H1 (cell line): ENCODE measurements at regions not wholly inside any gene's neighbourhood (a gene's known extent, or its start where the extent isn't known, plus 50 kb on each side); places are given as distances from the start of the nearest gene placed in this dataset.

Experiments
- RXRA ChIP-seq: IDR thresholded peaks from 2 replicates; pipeline ENCODE4 v1.6.1; 2011; ENCODE audit warnings: low read depth, mild to moderate bottlenecking, low read length, moderate library complexity; ENCODE audit not compliant: insufficient read depth
- SAP30 ChIP-seq: fragments of 300-600 bp; sonication (generic); IDR thresholded peaks from 2 replicates; pipeline ENCODE4 v1.7.1; 2012; ENCODE audit warnings: low read length, moderate library complexity, mild to moderate bottlenecking, inconsistent platforms; ENCODE audit not compliant: insufficient read depth, insufficient replicate concordance
- TF ChIP-seq, protein P1 (sequence below), 3 experiments: IDR thresholded peaks; 1 replicate in 2 of 3; 2 replicates in 1 of 3; pipeline versions ENCODE4 v1.5.1 to v1.6.1; 2011; ENCODE audit warnings: low read length in 3 of 3, mild to moderate bottlenecking in 3 of 3, inconsistent platforms in 2 of 3, low read depth in 1 of 3, moderate library complexity in 1 of 3; ENCODE audit not compliant: insufficient read depth in 1 of 3; ENCODE audit errors: control extremely low read depth in 1 of 3

DNA sequence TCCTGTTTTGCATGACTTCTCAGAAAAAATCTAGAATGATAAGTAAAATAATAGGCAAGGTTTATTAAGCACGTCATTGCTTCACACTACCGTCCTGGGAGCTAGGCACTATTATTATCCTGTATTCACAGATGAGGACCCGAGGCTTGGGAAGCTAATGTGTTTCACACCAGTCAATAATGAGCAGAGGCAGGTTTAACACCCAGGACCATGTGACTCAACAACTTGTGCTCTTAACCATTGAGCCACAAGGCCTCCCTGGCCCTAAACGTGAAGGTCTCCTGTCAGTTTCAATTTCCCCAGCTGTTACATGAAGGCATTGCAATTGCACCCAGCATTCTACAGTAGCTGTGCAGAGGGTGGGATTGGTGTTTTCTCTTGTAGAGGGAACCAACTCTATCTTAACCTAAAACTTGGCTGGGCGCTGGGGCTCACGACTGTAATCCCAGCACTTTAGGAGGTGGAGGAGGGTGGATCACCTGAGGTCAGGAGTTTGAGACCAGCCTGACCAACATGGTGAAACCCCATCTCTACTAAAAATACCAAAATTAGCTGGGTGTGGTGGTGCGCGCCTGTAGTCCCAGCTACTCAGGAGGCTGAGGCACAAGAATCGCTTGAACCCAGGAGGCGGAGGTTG lies 191.2 kb downstream of the BCAS1 start:
- TF ChIP-seq RXRA (no peak), SAP30 (no peak)
- TF ChIP-seq, protein P1, sequence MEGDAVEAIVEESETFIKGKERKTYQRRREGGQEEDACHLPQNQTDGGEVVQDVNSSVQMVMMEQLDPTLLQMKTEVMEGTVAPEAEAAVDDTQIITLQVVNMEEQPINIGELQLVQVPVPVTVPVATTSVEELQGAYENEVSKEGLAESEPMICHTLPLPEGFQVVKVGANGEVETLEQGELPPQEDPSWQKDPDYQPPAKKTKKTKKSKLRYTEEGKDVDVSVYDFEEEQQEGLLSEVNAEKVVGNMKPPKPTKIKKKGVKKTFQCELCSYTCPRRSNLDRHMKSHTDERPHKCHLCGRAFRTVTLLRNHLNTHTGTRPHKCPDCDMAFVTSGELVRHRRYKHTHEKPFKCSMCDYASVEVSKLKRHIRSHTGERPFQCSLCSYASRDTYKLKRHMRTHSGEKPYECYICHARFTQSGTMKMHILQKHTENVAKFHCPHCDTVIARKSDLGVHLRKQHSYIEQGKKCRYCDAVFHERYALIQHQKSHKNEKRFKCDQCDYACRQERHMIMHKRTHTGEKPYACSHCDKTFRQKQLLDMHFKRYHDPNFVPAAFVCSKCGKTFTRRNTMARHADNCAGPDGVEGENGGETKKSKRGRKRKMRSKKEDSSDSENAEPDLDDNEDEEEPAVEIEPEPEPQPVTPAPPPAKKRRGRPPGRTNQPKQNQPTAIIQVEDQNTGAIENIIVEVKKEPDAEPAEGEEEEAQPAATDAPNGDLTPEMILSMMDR (IDR thresholded peaks at IDR 0.05; ENCODE audit: control extremely low read depth in 1 of 3, insufficient read depth in 1 of 3, low read depth in 1 of 3, low read length in 3 of 3): no peak
